Midbrain (tissue), 1 donor: ENCODE measurements at regions not wholly inside any gene's neighbourhood (a gene's known extent, or its start where the extent isn't known, plus 50 kb on each side); places are given as distances from the start of the nearest gene placed in this dataset.
A peak's percentile ranks its signal among the peaks of the same experiment; 100 is the strongest.

ENCODE experiments used
- DNase-seq: peaks from one replicate; lab custom pipeline; 2025; lab: John Stamatoyannopoulos, UW

DNA sequence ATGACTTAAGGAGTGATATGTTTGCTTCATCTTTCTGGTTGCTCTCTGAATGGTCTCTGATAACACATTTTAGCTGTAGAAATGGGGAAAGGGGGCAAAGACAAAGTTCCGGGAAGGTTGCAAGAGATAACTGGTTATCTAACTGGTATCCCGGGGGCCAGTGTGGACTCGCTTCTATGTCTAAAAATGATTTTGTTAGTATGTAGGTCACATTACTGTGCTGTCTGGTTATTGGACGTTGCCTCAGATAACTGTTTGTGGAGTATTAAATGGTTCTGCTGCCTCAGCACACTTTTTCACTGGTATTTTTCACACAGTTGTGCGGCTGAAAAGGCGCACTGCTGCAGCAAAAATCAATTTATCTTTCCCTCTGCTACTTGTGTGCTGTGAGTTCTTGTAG, 63.0 kb upstream of the ZNF536 start:
- no peak for DNase-seq

- DNase-seq = no peak
These were observed 62.1 kb upstream of the ZNF536 start for GRCh38 chr19:30309905-30310601.

DNA sequence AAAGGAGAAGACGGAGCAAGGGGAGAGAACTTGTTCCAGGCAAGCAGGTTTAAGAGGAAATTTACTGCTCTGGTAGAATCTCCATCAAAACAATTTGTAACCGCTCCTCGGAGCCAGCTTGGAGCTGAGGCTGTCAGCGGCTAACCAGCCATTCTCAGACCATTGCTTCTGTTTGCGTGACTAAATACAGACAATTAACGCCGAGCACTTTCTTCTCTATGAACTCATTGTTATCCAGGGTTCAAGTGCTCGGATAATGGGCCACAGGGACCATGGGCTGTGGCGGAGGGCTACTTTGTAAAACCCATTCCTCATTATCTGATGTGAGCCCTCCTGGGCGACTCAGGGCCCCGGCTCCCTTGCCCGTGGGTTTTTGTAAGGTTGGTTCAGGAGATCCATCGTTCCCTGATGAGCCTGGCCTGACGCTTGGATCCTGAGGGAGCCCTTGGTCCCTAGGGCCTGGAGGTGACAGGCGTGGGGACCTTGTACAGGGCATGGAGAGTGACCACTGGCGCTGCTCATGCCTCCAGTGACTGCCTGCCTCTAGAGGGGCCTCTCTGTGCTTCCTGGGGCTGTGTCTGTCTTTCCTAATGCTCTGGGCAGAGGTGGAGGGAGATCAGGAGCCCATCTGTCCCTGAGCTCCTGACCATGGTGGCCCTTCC, 61.5 kb upstream of the ZNF536 start:
- peak; percentile 19 for DNase-seq

- no peak for DNase-seq
These were observed 60.3 kb upstream of the ZNF536 start for GRCh38 chr19:30311911-30312310.

DNA sequence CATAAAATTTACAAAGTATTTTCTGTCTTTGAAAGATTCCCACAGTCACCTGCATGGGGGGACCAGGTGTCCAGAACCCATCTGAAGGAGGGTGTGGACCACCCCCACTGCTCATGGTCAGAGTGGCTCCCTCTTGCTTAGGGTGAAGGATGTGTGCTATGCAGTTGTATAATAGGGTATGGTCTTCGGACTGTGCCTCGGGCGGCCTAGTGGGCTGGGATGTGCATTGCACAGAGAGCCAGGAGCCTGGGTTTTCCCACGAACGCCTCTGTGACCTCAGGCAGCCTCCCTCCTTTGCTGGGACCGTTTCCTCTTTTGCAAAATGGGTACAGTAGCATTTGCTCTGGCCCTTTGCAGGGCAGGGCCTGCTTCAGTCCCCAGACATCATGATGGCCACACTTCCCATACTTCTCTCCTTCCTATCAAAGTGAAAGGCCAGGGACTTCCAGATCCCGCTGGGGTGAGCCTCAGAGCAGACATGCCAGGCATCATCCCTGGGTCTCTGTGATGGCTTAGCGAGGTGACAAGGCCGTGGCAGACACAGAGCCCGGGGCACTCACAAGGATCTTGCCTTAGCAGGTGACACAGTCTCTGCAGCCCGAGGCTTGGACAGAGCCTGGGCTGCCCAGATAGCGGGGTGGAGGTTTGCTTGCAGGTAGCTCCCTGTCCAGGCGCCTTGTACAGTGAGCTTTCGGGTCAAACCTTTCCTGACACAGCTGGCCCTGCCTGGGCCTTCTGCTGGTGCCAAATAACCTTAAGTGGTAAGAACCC, 59.4 kb upstream of the ZNF536 start:
- no peak for DNase-seq

GRCh38 chr19:30313353-30313750, 58.8 kb upstream of the ZNF536 start:
- no peak for DNase-seq

GRCh38 chr19:30314056-30314804, 58.0 kb upstream of the ZNF536 start:
- no peak for DNase-seq

DNA sequence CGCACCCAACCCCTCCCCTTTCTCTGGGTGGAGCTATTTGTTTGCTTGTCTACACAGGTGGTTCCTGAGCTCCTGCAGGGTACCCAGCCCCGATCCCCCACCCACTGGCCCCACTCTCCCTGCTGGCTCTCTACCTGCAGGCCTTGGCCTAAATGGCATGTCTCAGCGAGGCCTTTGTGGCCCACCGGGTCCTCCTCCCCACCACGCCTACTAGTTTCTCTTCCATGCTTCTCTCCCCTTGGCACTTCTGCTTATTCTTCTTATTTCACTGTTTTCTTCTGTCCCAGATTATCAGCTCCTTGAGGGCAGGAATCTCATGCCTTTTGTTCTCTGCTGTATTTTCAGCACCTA, 57.4 kb upstream of the ZNF536 start:
- no peak for DNase-seq

GRCh38 chr19:30315159-30315558, 57.0 kb upstream of the ZNF536 start:
- DNase-seq = no peak

- no peak for DNase-seq
These were observed 56.1 kb upstream of the ZNF536 start for GRCh38 chr19:30316000-30316491.

DNA sequence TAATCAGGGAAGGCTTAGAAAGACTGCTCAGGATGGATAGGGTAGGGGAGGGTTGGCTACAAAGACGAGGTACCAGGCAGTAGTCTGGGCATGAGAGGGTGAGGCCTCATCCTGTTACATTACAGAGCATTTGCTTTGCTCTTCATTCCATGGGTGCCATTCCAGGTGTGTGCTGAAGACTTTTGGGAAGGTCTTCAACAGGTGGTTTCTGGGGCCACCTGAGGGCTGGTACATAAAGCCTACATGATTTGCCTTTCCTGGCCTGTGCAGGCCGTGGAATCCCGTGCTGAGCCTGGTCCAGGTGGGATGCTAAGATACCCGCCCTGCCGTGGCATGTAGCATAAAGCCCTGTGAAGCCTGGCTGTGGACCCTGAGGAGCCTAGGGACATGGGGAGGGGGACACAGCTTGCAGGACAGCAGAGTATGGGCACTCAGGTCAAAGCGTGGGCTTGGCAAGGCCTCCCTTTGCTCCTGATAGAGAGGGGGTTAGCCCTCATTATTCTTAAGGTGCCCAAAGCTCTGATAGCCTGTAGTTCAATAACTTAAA, 55.6 kb upstream of the ZNF536 start:
- DNase-seq = no peak

- DNase-seq = no peak
These were observed 54.8 kb upstream of the ZNF536 start for GRCh38 chr19:30317403-30317802.

- no peak for DNase-seq
These were observed 53.9 kb upstream of the ZNF536 start for GRCh38 chr19:30318261-30318660.

- DNase-seq = no peak
These were observed 53.2 kb upstream of the ZNF536 start for GRCh38 chr19:30318936-30319335.

- DNase-seq = no peak
These were observed 52.8 kb upstream of the ZNF536 start for GRCh38 chr19:30319411-30319810.

- DNase-seq = no peak
These were observed 52.3 kb upstream of the ZNF536 start for GRCh38 chr19:30319876-30320275.

DNA sequence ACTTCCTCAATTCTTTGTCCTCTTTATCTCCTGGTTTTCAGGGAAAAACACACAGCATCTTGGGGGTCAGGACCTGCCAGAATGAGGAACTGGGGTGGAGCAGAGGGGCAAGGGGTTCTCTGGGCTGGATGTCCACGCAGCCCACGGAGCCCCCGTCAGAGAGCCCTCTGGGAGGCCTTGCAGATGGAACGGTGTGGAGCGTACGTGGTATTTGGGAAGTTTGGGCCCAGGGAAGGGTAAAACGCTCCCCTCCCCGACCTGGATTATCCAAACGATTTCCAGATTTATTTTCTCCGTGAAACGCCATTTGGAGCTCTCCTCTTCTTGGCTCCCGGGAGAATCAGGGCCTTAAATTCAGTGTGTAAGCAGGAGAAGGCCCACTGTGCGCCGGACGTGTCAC, 51.7 kb upstream of the ZNF536 start:
- no peak for DNase-seq

DNA sequence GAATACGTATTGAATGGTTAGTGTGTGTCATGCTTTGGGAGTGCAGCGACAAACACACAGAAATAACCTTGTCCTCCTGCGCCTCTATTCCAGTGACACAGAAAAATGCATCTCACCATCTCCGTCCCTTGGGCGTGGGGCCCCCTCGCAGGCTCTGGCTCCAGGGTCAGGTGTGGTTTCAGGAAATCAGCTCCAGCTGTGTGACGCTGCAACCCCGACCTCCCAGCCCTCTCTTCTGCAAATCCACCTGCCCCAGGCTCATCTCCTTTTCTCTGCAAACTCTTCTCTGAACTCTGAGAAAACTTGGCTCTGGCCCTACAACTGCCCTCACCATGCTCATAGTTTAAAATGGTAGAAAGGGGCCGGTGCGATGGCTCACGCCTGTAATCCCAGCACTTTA, 51.3 kb upstream of the ZNF536 start:
- no peak for DNase-seq
